PFSK-1 (cell line): ENCODE measurements at regions not wholly inside any gene's neighbourhood (a gene's known extent, or its start where the extent isn't known, plus 50 kb on each side); places are given as distances from the start of the nearest gene placed in this dataset.

Experiments
- FOXP2 ChIP-seq: optimal IDR thresholded peaks from 2 replicates; pipeline ENCODE3; 2011; ENCODE audit warnings: borderline replicate concordance, control low read depth, inconsistent platforms; ENCODE audit not compliant: insufficient read depth; ENCODE audit errors: extremely low read length, extremely low read depth
- POLR2AphosphoS5 ChIP-seq: IDR thresholded peaks from 2 replicates; pipeline ENCODE4 v1.6.1; 2012; ENCODE audit warnings: low read depth, mild to moderate bottlenecking, control low read depth, low read length, moderate library complexity
- SIN3A ChIP-seq: IDR thresholded peaks from 2 replicates; pipeline ENCODE4 v1.6.1; 2012; ENCODE audit warnings: mild to moderate bottlenecking, low read length, moderate library complexity, borderline replicate concordance; ENCODE audit not compliant: insufficient read depth
- TAF1 ChIP-seq: IDR thresholded peaks from 2 replicates; pipeline ENCODE4 v1.6.1; 2012; ENCODE audit warnings: low read length, control low read depth, borderline replicate concordance; ENCODE audit not compliant: insufficient read depth
- TF ChIP-seq, protein P1 (sequence below), 2 experiments: IDR thresholded peaks; 2 replicates each; pipeline versions ENCODE4 v1.6.1 to v1.8.0; 2011 to 2012; ENCODE audit warnings: low read depth in 2 of 2, low read length in 2 of 2, control low read depth in 1 of 2, inconsistent platforms in 1 of 2, mild to moderate bottlenecking in 1 of 2, moderate library complexity in 1 of 2; ENCODE audit not compliant: insufficient read depth in 1 of 2

DNA sequence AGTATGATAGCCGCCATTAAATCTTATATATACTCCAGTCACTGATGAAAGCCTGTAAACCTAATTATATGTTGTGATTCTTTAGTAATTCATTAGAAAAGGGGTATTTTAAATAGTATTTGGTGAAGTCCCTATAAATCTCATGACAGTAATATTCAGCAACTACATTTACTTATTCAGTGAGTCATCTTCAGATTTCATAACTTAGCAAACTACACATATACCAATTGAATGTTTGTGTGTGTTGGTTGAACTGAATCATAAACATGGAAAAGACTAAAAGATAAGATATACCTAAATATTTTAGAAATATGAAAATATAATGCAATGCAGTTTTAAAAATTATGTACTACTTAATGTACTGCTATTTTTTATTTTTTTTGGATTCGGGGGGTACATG is 1050.4 kb downstream of the MAT2B start:
- TF ChIP-seq SIN3A (no peak), TAF1 (no peak), POLR2AphosphoS5 (no peak), FOXP2 (no peak)
- TF ChIP-seq, protein P1, sequence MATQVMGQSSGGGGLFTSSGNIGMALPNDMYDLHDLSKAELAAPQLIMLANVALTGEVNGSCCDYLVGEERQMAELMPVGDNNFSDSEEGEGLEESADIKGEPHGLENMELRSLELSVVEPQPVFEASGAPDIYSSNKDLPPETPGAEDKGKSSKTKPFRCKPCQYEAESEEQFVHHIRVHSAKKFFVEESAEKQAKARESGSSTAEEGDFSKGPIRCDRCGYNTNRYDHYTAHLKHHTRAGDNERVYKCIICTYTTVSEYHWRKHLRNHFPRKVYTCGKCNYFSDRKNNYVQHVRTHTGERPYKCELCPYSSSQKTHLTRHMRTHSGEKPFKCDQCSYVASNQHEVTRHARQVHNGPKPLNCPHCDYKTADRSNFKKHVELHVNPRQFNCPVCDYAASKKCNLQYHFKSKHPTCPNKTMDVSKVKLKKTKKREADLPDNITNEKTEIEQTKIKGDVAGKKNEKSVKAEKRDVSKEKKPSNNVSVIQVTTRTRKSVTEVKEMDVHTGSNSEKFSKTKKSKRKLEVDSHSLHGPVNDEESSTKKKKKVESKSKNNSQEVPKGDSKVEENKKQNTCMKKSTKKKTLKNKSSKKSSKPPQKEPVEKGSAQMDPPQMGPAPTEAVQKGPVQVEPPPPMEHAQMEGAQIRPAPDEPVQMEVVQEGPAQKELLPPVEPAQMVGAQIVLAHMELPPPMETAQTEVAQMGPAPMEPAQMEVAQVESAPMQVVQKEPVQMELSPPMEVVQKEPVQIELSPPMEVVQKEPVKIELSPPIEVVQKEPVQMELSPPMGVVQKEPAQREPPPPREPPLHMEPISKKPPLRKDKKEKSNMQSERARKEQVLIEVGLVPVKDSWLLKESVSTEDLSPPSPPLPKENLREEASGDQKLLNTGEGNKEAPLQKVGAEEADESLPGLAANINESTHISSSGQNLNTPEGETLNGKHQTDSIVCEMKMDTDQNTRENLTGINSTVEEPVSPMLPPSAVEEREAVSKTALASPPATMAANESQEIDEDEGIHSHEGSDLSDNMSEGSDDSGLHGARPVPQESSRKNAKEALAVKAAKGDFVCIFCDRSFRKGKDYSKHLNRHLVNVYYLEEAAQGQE (IDR thresholded peaks at IDR 0.05; ENCODE audit: insufficient read depth in 1 of 2, low read depth in 2 of 2, low read length in 2 of 2): no peak

DNA sequence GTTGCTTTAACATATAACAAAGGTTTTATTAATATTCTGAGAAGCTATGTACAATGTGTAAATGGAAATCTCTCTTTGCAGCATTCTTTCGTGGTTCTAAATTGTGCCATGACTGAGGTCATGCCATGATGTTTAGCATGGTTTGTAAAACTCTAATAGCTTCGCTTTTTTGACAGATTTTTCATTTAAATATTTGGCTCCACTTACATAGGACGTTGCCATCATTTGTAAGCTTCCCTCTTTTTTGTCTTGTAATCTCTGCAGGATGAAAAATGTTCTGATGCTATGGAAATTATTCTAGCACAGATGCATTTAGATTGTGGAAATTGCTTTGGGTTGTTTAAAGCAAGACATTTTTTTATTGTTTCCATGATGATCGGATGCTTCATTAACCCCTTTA is 1054.8 kb downstream of the MAT2B start:
- no peak for TF ChIP-seq TAF1
- no peak for TF ChIP-seq FOXP2
- no peak for TF ChIP-seq SIN3A
- no peak for TF ChIP-seq POLR2AphosphoS5
- TF ChIP-seq, protein P1 (IDR thresholded peaks at IDR 0.05; ENCODE audit: insufficient read depth in 1 of 2, low read depth in 2 of 2, low read length in 2 of 2): no peak

DNA sequence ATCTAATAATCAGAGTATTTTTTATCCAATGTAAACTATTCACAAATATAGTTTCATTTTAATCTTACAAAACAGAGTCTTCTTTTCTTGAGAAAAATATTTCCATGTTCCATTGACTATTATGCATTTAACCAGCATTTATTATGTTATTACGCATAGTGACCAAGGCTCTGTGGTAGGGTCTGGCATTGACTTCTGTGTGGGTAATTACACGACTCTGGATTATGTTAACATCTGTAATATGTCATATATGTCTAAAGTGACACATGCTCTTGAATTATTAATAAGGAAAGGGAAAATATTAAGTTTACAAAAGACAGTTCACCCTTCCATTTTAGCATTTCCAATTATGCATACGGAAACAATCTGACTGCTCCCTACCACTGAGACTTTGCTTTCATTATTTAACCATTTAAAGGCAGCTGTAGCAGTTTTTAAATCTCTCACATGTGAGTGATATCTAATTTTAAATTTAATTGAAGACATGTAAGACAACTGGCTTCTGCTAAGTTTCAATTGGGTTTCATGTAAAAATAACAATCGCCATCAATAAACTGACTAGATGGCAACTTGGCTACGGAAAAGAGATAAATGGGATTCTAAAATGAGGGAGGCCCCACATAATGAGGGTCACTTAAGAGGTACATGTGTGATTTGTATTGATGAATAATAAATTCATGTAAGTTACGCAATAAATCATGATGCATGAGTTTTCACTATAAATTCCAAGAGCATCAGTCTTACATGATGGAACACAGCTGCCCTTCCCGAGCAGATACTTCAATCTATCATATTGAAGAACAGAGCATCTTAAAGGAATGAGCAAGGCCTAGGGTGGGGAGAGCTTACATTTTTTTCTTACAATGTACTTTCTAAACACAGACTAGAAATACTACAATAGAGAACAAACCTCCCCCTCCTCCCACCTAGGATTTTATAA is 1056.8 kb downstream of the MAT2B start:
- TF ChIP-seq TAF1: no peak

DNA sequence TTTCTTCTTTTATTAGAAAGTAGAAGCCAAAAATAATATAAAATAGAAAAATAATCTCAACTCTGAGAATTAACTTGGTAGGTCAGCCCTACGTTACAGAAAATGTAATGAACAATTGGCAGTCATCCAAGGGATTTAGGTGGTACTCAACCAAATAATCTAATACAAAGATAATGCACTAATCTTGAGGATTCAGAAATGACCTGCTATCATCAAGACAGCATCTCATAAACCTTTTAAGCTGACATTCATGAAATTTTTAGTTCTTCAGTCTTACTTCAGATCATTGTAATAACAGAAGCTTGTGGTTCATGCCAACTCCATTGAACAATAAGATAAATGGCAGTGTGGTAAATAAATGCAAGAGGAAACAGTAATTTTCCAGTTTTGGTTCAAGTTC is 1058.0 kb downstream of the MAT2B start:
- TF ChIP-seq POLR2AphosphoS5 (no peak), FOXP2 (no peak), SIN3A (no peak), TAF1 (no peak)
- TF ChIP-seq, protein P1 (IDR thresholded peaks at IDR 0.05; ENCODE audit: insufficient read depth in 1 of 2, low read depth in 2 of 2, low read length in 2 of 2): no peak

DNA sequence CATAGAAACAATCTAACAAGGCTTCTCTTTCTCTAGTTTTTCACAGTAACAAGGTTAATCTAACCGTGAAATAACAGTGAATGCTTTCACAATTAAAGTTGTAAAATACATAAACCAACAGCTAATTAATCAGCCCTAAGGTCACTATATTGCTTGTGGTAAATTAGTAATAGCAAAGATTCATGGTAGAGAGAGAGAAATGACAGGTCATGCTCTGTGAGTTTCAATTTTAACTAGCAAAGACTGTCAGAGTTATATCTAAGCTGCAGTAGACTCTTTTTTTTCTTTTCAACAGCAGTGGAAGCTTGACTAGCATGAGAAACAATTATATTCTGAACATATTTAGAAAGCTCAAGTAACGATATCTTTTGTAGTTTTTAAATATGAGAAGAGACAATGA is 1068.0 kb downstream of the MAT2B start:
- TF ChIP-seq POLR2AphosphoS5: no peak
- TF ChIP-seq, protein P1 (IDR thresholded peaks at IDR 0.05; ENCODE audit: insufficient read depth in 1 of 2, low read depth in 2 of 2, low read length in 2 of 2): no peak
